HCT116 (cell line): ENCODE measurements at regions not wholly inside any gene's neighbourhood (a gene's known extent, or its start where the extent isn't known, plus 50 kb on each side); places are given as distances from the start of the nearest gene placed in this dataset.

Experiments
- ATAC-seq: fragments of 200-7000 bp; cut with Tn5 transposase; 2 replicates; pipeline ENCODE4 v1.9.1; 2020; ENCODE audit warnings: mild to moderate bottlenecking, moderate library complexity
- BruUV-seq: library from RNA; stranded (reverse); fragments of 400-500 nt; replicated peaks from 2 replicates; lab custom pipeline; 2021; lab: Mats Ljungman, UMichigan
- CTCF ChIA-PET: fragments of 300-600 bp; sonication (Branson Sonifier 250); formaldehyde crosslinking; loops from one replicate; lab custom pipeline; 2021; ENCODE audit warnings: antibody characterized with exemption; lab: Charles Lee
- POLR2A ChIA-PET: fragments of 300-600, 350-600 bp; sonication (Branson Sonifier 250); formaldehyde crosslinking; loops from one replicate; lab custom pipeline; 2021; ENCODE audit warnings: antibody characterized with exemption; lab: Charles Lee
- RAD21 ChIA-PET, 2 experiments: fragments of 300-600 bp; sonication (Branson Sonifier 250); formaldehyde crosslinking; loops; one replicate each; lab custom pipeline; 2023; ENCODE audit warnings: low total read pairs in 2 of 2; ENCODE audit not compliant: uncharacterized antibody in 2 of 2, unreplicated experiment in 2 of 2, low non-redundant PET in 1 of 2; lab: Charles Lee
- DNase-seq: peaks from one replicate; pipeline ENCODE4 v3.0.0-alpha.2; 2010; ENCODE audit warnings: low read depth, low spot score
- H2AFZ ChIP-seq: fragments of 200-600 bp; shearing (Covaris generic), sonication (generic); 2 replicates; pipeline ENCODE4 v1.6.1; 2017; ENCODE audit warnings: low read depth, mixed run types, mixed read lengths, antibody characterized with exemption, low read length; ENCODE audit not compliant: poor library complexity, severe bottlenecking
- H3K27ac ChIP-seq: 2 replicates; pipeline ENCODE4 v1.5.1; 2012; ENCODE audit warnings: low read depth, low read length
- H3K27me3 ChIP-seq: fragments of 200-600 bp; sonication (generic); 2 replicates; pipeline ENCODE4 v1.6.1; 2016; ENCODE audit warnings: mixed run types, low read length, mixed read lengths; ENCODE audit not compliant: insufficient read depth
- H3K36me3 ChIP-seq, 2 experiments: fragments of 200-500 bp in 1 of 2; fragments of 200-600 bp in 1 of 2; sonication (Bioruptor generic) in 1 of 2; sonication (generic) in 1 of 2; 2 replicates each; pipeline versions ENCODE4 v1.5.1 to v1.6.1; 2014 to 2016; ENCODE audit warnings: low read length in 2 of 2, inconsistent platforms in 1 of 2, mixed read lengths in 1 of 2, mixed run types in 1 of 2; ENCODE audit not compliant: insufficient read depth in 2 of 2, control insufficient read depth in 1 of 2
- H3K4me1 ChIP-seq, 2 experiments: fragments of 200-600 bp in 1 of 2; sonication (generic) in 1 of 2; 2 replicates each; pipeline versions ENCODE4 v1.5.1 to v1.6.1; 2012 to 2017; ENCODE audit warnings: low read length in 2 of 2, inconsistent platforms in 1 of 2, mild to moderate bottlenecking in 1 of 2, mixed read lengths in 1 of 2, mixed run types in 1 of 2, moderate library complexity in 1 of 2; ENCODE audit not compliant: insufficient read depth in 2 of 2, control insufficient read depth in 1 of 2
- H3K4me2 ChIP-seq: fragments of 200-600 bp; sonication (generic); 2 replicates; pipeline ENCODE4 v1.6.1; 2017; ENCODE audit warnings: mixed run types, low read length, mixed read lengths
- H3K4me3 ChIP-seq, 2 experiments: fragments of 200-600 bp in 1 of 2; sonication (generic) in 1 of 2; replicated peaks in 1 of 2; 2 replicates each; pipeline ENCODE4 v1.5.1; 2011 to 2016; ENCODE audit warnings: low read length in 2 of 2, control low read depth in 1 of 2, low read depth in 1 of 2, mild to moderate bottlenecking in 1 of 2, mixed read lengths in 1 of 2, mixed run types in 1 of 2
- H3K79me2 ChIP-seq: fragments of 200-600 bp; sonication (generic); 2 replicates; pipeline ENCODE4 v1.6.1; 2017; ENCODE audit warnings: mild to moderate bottlenecking, mixed run types, low read length, moderate library complexity, mixed read lengths; ENCODE audit not compliant: insufficient read depth
- H3K9ac ChIP-seq: fragments of 200-600 bp; sonication (generic); 2 replicates; pipeline ENCODE4 v1.6.1; 2016; ENCODE audit warnings: low read length, mixed read lengths
- H3K9me2 ChIP-seq: fragments of 200-600 bp; sonication (generic), shearing (Covaris generic); 2 replicates; pipeline ENCODE4 v1.6.1; 2017; ENCODE audit warnings: mixed run types, mild to moderate bottlenecking, moderate library complexity; ENCODE audit not compliant: insufficient read depth
- H3K9me3 ChIP-seq, 2 experiments: fragments of 200-500 bp in 1 of 2; fragments of 200-600 bp in 1 of 2; sonication (Bioruptor generic) in 1 of 2; sonication (generic) in 1 of 2; 2 replicates each; pipeline ENCODE4 v1.6.1; 2014 to 2017; ENCODE audit warnings: low read length in 2 of 2, mixed read lengths in 2 of 2, inconsistent platforms in 1 of 2, low read depth in 1 of 2, mild to moderate bottlenecking in 1 of 2, mixed run types in 1 of 2, moderate library complexity in 1 of 2; ENCODE audit not compliant: control insufficient read depth in 1 of 2, insufficient read depth in 1 of 2
- H4K20me1 ChIP-seq: fragments of 200-600 bp; sonication (generic), shearing (Covaris generic); 2 replicates; pipeline ENCODE4 v1.6.1; 2017; ENCODE audit warnings: mixed run types, mild to moderate bottlenecking, moderate library complexity; ENCODE audit not compliant: insufficient read depth
- CBX3 ChIP-seq: IDR thresholded peaks from 2 replicates; pipeline ENCODE4 v1.6.1; 2012; ENCODE audit warnings: low read depth
- EGR1 ChIP-seq: IDR thresholded peaks from 2 replicates; pipeline ENCODE4 v1.6.1; 2012; ENCODE audit warnings: low read depth
- ELF1 ChIP-seq: IDR thresholded peaks from 2 replicates; pipeline ENCODE4 v1.6.1; 2012; ENCODE audit warnings: low read depth, borderline replicate concordance
- EZH2 ChIP-seq: fragments of 200-600 bp; sonication (generic); IDR thresholded peaks from 2 replicates; pipeline ENCODE4 v1.6.1; 2017; ENCODE audit warnings: antibody characterized with exemption, mixed run types
- EZH2phosphoT487 ChIP-seq: fragments of 200-600 bp; IDR thresholded peaks from 2 replicates; pipeline ENCODE4 v1.6.1; 2018; ENCODE audit warnings: antibody characterized with exemption, borderline replicate concordance
- FOSL1 ChIP-seq: IDR thresholded peaks from 2 replicates; pipeline ENCODE4 v1.6.1; 2012; ENCODE audit warnings: low read depth
- JUND ChIP-seq: IDR thresholded peaks from 2 replicates; pipeline ENCODE4 v1.6.1; 2012
- POLR2AphosphoS5 ChIP-seq: IDR thresholded peaks from 2 replicates; pipeline ENCODE4 v1.6.1; 2011; ENCODE audit warnings: mild to moderate bottlenecking, low read depth, low read length, moderate library complexity
- RAD21 ChIP-seq: IDR thresholded peaks from 2 replicates; pipeline ENCODE4 v1.6.1; 2012; ENCODE audit warnings: low read depth, mild to moderate bottlenecking
- SP1 ChIP-seq: IDR thresholded peaks from 2 replicates; pipeline ENCODE4 v1.6.1; 2012; ENCODE audit warnings: low read depth
- SRF ChIP-seq: IDR thresholded peaks from 2 replicates; pipeline ENCODE4 v1.6.1; 2012; ENCODE audit warnings: low read depth
- YY1 ChIP-seq: IDR thresholded peaks from 2 replicates; pipeline ENCODE4 v1.6.1; 2011; ENCODE audit warnings: low read length, low read depth, moderate library complexity, mild to moderate bottlenecking; ENCODE audit not compliant: insufficient replicate concordance; ENCODE audit errors: extremely low read depth
- ZFX ChIP-seq: fragments of 450-650 bp; IDR thresholded peaks from 2 replicates; pipeline ENCODE4 v1.6.1; 2017
- ZNF274 ChIP-seq: fragments of 200-500 bp; sonication (Bioruptor generic); IDR thresholded peaks from 2 replicates; pipeline ENCODE4 v1.6.1; 2014; ENCODE audit warnings: mild to moderate bottlenecking, low read depth, low read length, inconsistent platforms
- intact Hi-C: fragments of 100-400 bp; cut with micrococcal nuclease; formaldehyde crosslinking; loops from 2 replicates; pipeline ENCODE4 v1.10.0; 2022
- TF ChIP-seq, protein P1 (sequence below), 3 experiments: fragments of 200-600 bp in 1 of 3; sonication (generic) in 1 of 3; IDR thresholded peaks in 2 of 3; conservative IDR thresholded peaks in 1 of 3; 2 replicates each; pipeline ENCODE4 v1.5.1; 2012 to 2017; ENCODE audit warnings: low read depth in 2 of 3, low read length in 2 of 3, antibody characterized with exemption in 1 of 3, borderline replicate concordance in 1 of 3, control low read depth in 1 of 3, mild to moderate bottlenecking in 1 of 3, mixed read lengths in 1 of 3, mixed run types in 1 of 3, moderate library complexity in 1 of 3; ENCODE audit not compliant: insufficient read depth in 1 of 3
- TF ChIP-seq, protein P2 (sequence below): IDR thresholded peaks from 2 replicates; pipeline ENCODE4 v1.6.1; 2012
- TF ChIP-seq, protein P3 (sequence below): IDR thresholded peaks from 2 replicates; pipeline ENCODE4 v1.6.1; 2012; ENCODE audit warnings: low read depth

DNA sequence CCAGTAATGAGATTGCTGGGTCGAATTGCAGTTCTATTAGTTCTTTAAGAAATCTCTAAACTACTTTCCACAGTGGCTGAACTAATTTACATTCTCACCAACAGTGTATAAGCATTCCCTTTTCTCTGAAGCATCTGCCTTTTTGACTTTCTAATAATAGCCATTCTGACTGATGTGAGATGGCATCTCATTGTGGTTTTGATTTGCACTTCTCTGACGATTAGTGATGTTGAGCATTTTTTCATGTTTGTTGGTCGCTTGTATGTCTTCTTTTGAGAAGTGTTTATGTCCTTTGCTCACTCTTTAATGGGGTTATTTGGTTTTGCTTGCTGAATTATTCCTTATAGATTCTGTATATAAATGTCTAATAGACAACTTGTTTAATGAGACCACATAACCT, 69.6 kb upstream of the UGP2 start:
- intact Hi-C loops: no loop called here
- no peak overlapping the region for H2AFZ ChIP-seq
- TF ChIP-seq, protein P1, sequence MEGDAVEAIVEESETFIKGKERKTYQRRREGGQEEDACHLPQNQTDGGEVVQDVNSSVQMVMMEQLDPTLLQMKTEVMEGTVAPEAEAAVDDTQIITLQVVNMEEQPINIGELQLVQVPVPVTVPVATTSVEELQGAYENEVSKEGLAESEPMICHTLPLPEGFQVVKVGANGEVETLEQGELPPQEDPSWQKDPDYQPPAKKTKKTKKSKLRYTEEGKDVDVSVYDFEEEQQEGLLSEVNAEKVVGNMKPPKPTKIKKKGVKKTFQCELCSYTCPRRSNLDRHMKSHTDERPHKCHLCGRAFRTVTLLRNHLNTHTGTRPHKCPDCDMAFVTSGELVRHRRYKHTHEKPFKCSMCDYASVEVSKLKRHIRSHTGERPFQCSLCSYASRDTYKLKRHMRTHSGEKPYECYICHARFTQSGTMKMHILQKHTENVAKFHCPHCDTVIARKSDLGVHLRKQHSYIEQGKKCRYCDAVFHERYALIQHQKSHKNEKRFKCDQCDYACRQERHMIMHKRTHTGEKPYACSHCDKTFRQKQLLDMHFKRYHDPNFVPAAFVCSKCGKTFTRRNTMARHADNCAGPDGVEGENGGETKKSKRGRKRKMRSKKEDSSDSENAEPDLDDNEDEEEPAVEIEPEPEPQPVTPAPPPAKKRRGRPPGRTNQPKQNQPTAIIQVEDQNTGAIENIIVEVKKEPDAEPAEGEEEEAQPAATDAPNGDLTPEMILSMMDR (IDR thresholded peaks at IDR 0.05 in 2 of 3, conservative IDR thresholded peaks at IDR 0.05 in 1 of 3; ENCODE audit: borderline replicate concordance in 1 of 3, insufficient read depth in 1 of 3, low read depth in 2 of 3, low read length in 2 of 3): no peak
- TF ChIP-seq YY1: no peak
- no peak for TF ChIP-seq ELF1
- TF ChIP-seq EZH2: no peak
- no peak for TF ChIP-seq FOSL1
- TF ChIP-seq ZNF274: no peak
- TF ChIP-seq SRF: no peak
- no peak for TF ChIP-seq JUND
- TF ChIP-seq, protein P2, sequence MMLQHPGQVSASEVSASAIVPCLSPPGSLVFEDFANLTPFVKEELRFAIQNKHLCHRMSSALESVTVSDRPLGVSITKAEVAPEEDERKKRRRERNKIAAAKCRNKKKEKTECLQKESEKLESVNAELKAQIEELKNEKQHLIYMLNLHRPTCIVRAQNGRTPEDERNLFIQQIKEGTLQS: no peak
- TF ChIP-seq, all 23 proteins: peak for 0
- Histone ChIP-seq H3K9me3 (no peaks in the 10 kb centered on the region), H3K4me1 (no peaks in the 10 kb centered on the region), H3K4me2 (no peak overlapping the region), H3K9me2 (no peaks in the 10 kb centered on the region), H3K27me3 (no peaks in the 10 kb centered on the region), H3K27ac (no peak overlapping the region), H4K20me1 (no peaks in the 10 kb centered on the region), H3K9ac (no peak overlapping the region), H3K4me3 (no peak overlapping the region), H3K36me3 (no peaks in the 10 kb centered on the region), H3K79me2 (no peaks in the 10 kb centered on the region)
- POLR2A ChIA-PET: no interaction called here
- RAD21 ChIA-PET: no interaction called here
- CTCF ChIA-PET: no interaction called here
- no peak for ATAC-seq
- no peak for DNase-seq
- BruUV-seq: no TSS peak

DNA sequence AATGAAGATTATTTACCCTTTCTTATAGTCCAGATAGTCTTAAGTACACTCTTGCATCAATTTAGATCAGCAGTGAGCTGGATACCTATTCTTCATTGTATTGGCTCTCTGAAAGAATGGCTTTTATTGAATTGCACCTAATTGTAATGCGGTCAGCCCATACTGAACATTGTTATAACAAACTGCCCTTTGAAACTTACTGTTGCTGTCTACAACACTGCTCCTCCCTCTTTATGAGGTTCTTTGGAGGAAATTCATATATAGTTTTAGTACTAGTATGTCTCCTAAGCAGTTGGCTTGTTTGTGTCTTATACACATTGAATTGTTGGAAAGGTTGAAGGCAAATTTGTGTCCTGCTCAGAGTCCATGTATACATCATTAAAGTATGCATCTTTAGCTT, 66.5 kb upstream of the UGP2 start:
- CTCF ChIA-PET: no interaction called here
- no peak for TF ChIP-seq RAD21
- no peak for TF ChIP-seq EGR1
- no peak for TF ChIP-seq POLR2AphosphoS5
- no peak for TF ChIP-seq SRF
- TF ChIP-seq ZFX: no peak
- no peak for TF ChIP-seq JUND
- TF ChIP-seq YY1: no peak
- TF ChIP-seq SP1: no peak
- TF ChIP-seq EZH2: no peak
- TF ChIP-seq EZH2phosphoT487: no peak
- TF ChIP-seq, protein P3, sequence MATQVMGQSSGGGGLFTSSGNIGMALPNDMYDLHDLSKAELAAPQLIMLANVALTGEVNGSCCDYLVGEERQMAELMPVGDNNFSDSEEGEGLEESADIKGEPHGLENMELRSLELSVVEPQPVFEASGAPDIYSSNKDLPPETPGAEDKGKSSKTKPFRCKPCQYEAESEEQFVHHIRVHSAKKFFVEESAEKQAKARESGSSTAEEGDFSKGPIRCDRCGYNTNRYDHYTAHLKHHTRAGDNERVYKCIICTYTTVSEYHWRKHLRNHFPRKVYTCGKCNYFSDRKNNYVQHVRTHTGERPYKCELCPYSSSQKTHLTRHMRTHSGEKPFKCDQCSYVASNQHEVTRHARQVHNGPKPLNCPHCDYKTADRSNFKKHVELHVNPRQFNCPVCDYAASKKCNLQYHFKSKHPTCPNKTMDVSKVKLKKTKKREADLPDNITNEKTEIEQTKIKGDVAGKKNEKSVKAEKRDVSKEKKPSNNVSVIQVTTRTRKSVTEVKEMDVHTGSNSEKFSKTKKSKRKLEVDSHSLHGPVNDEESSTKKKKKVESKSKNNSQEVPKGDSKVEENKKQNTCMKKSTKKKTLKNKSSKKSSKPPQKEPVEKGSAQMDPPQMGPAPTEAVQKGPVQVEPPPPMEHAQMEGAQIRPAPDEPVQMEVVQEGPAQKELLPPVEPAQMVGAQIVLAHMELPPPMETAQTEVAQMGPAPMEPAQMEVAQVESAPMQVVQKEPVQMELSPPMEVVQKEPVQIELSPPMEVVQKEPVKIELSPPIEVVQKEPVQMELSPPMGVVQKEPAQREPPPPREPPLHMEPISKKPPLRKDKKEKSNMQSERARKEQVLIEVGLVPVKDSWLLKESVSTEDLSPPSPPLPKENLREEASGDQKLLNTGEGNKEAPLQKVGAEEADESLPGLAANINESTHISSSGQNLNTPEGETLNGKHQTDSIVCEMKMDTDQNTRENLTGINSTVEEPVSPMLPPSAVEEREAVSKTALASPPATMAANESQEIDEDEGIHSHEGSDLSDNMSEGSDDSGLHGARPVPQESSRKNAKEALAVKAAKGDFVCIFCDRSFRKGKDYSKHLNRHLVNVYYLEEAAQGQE: no peak
- no peak for TF ChIP-seq ZNF274
- TF ChIP-seq CBX3: no peak

More for the DNA sequence above, 66.5 kb upstream of the UGP2 start:
- no peak overlapping the region for H2AFZ ChIP-seq
- no peaks in the 10 kb centered on the region for H3K36me3 ChIP-seq
- DNase-seq (no peak), ATAC-seq (no peak)
- H4K20me1 ChIP-seq: no peaks in the 10 kb centered on the region
- no peaks in the 10 kb centered on the region for H3K9me3 ChIP-seq
- no TSS peak for BruUV-seq
- no peaks in the 10 kb centered on the region for H3K79me2 ChIP-seq
- no peaks in the 10 kb centered on the region for H3K4me1 ChIP-seq
- H3K27me3 ChIP-seq: no peaks in the 10 kb centered on the region; the same call in 1 of the 2 replicates
- ChIA-PET RAD21 (no interaction called here), POLR2A (no interaction called here)
- H3K4me2 ChIP-seq: no peak overlapping the region
- no peak overlapping the region for H3K27ac ChIP-seq
- H3K4me3 ChIP-seq: no peak overlapping the region
- no peak overlapping the region for H3K9ac ChIP-seq
- H3K9me2 ChIP-seq: no peaks in the 10 kb centered on the region
- intact Hi-C loops: no loop called here
